ENCODE measurements at regions not wholly inside any gene's neighbourhood (a gene's known extent, or its start where the extent isn't known, plus 50 kb on each side); places are given as distances from the start of the nearest gene placed in this dataset.
A peak's percentile ranks its signal among the peaks of the same experiment; 100 is the strongest.
"Not testable (repeated sequence)": the region's sequence is repeated elsewhere in the genome, so short reads cannot be mapped to it uniquely, and the experiment has no call there.

GRCh38 chr19:28601723-28602440, 611.1 kb downstream of the UQCRFS1 start:
- no peak for DNase-seq (ENCODE audit: low spot score)

- DNase-seq (ENCODE audit: low spot score): no peak
Measured at GRCh38 chr19:28598861-28599260, 614.1 kb downstream of the UQCRFS1 start.

- no peak for DNase-seq (ENCODE audit: low spot score)
Measured at GRCh38 chr19:28596561-28597071, 616.3 kb downstream of the UQCRFS1 start.

- no peak for DNase-seq (ENCODE audit: low spot score)
Measured at GRCh38 chr19:28595722-28596480, 617.0 kb downstream of the UQCRFS1 start.

GRCh38 chr19:28594737-28595136, 618.2 kb downstream of the UQCRFS1 start:
- no peak for DNase-seq (ENCODE audit: low spot score)

- not testable (repeated sequence) for DNase-seq (ENCODE audit: low spot score)
Measured at GRCh38 chr19:28589991-28590411, 623.0 kb downstream of the UQCRFS1 start.

- no peak for DNase-seq (ENCODE audit: low spot score)
Measured at GRCh38 chr19:28586474-28586873, 626.5 kb downstream of the UQCRFS1 start.

GRCh38 chr19:28585796-28586195, 627.2 kb downstream of the UQCRFS1 start:
- no peak for DNase-seq (ENCODE audit: low spot score)

- DNase-seq (ENCODE audit: low spot score): no peak
Measured at GRCh38 chr19:28583713-28584112, 629.2 kb downstream of the UQCRFS1 start.

- DNase-seq (ENCODE audit: low spot score): no peak
Measured at GRCh38 chr19:28583242-28583641, 629.7 kb downstream of the UQCRFS1 start.

GRCh38 chr19:28582796-28583195, 630.2 kb downstream of the UQCRFS1 start:
- DNase-seq (ENCODE audit: low spot score): no peak

- no peak for DNase-seq (ENCODE audit: low spot score)
Measured at GRCh38 chr19:28582344-28582743, 630.6 kb downstream of the UQCRFS1 start.

- no peak for DNase-seq (ENCODE audit: low spot score)
Measured at GRCh38 chr19:28581468-28581770, 631.5 kb downstream of the UQCRFS1 start.

- no peak for DNase-seq (ENCODE audit: low spot score)
Measured at GRCh38 chr19:28578786-28579505, 634.0 kb downstream of the UQCRFS1 start.

- DNase-seq (ENCODE audit: low spot score): no peak
Measured at GRCh38 chr19:28578208-28578607, 634.7 kb downstream of the UQCRFS1 start.

GRCh38 chr19:28577666-28578065, 635.3 kb downstream of the UQCRFS1 start:
- no peak for DNase-seq (ENCODE audit: low spot score)

GRCh38 chr19:28577233-28577632, 635.7 kb downstream of the UQCRFS1 start:
- DNase-seq (ENCODE audit: low spot score): no peak

- no peak for DNase-seq (ENCODE audit: low spot score)
Measured at GRCh38 chr19:28575816-28576215, 637.1 kb downstream of the UQCRFS1 start.

- DNase-seq (ENCODE audit: low spot score): not testable (repeated sequence)
Measured at GRCh38 chr19:28575312-28575711, 637.6 kb downstream of the UQCRFS1 start.

- no peak for DNase-seq (ENCODE audit: low spot score)
Measured at GRCh38 chr19:28574212-28574611, 638.7 kb downstream of the UQCRFS1 start.

- peak; percentile 26 for DNase-seq (ENCODE audit: low spot score)
Measured at GRCh38 chr19:28569132-28570131, 643.5 kb downstream of the UQCRFS1 start.

Measured in iPS-NIHi11 (cell line).